Endothelial cell of umbilical vein (primary cell): ENCODE measurements at regions not wholly inside any gene's neighbourhood (a gene's known extent, or its start where the extent isn't known, plus 50 kb on each side); places are given as distances from the start of the nearest gene placed in this dataset.

Experiments used
- BruUV-seq: library from RNA; stranded (reverse); fragments of 400-500 nt; replicated peaks from 2 replicates; lab custom pipeline; 2021; lab: Mats Ljungman, UMichigan
- CTCF ChIA-PET: fragments of 300-600, 350-600 bp; sonication (Branson Sonifier 250); formaldehyde crosslinking; loops from one replicate; lab custom pipeline; 2021; ENCODE audit warnings: antibody characterized with exemption, inconsistent platforms; lab: Charles Lee
- POLR2A ChIA-PET: fragments of 300-600, 350-600 bp; sonication (Branson Sonifier 250); formaldehyde crosslinking; loops from one replicate; lab custom pipeline; 2021; ENCODE audit warnings: antibody characterized with exemption, inconsistent platforms; lab: Charles Lee
- DNase-seq: peaks from one replicate; pipeline ENCODE4 v3.0.0-alpha.2; 2011; ENCODE audit warnings: low read depth, low spot score
- FAIRE-seq: peaks from 2 replicates; lab custom pipeline; 2011; peaks lifted over from hg19 to GRCh38; lab: Jason Lieb, UNC
- H2AFZ ChIP-seq: 2 replicates; pipeline ENCODE4 v1.6.0; 2012; ENCODE audit warnings: low read depth, low read length, control low read depth, inconsistent platforms
- H3K27ac ChIP-seq: 2 replicates; pipeline ENCODE4 v1.5.1; 2011; ENCODE audit warnings: low read depth, mild to moderate bottlenecking, control low read depth, low read length, moderate library complexity; ENCODE audit not compliant: insufficient read depth
- H3K27me3 ChIP-seq, 2 experiments: 2 replicates each; pipeline versions ENCODE4 v1.6.0 to v1.6.1; 2011; ENCODE audit warnings: low read length in 2 of 2, mixed read lengths in 1 of 2; ENCODE audit not compliant: control insufficient read depth in 2 of 2, insufficient read depth in 2 of 2
- H3K36me3 ChIP-seq, 2 experiments: 2 replicates in 1 of 2; 3 replicates in 1 of 2; pipeline ENCODE4 v1.5.1; 2011; ENCODE audit warnings: low read length in 2 of 2, mild to moderate bottlenecking in 1 of 2, moderate library complexity in 1 of 2; ENCODE audit not compliant: control insufficient read depth in 2 of 2, insufficient read depth in 2 of 2; ENCODE audit errors: extremely low read depth in 1 of 2
- H3K4me1 ChIP-seq: 3 replicates; pipeline ENCODE4 v1.5.1; 2011; ENCODE audit warnings: mild to moderate bottlenecking, low read length; ENCODE audit not compliant: control insufficient read depth, insufficient read depth; ENCODE audit errors: extremely low read depth
- H3K4me2 ChIP-seq: 2 replicates; pipeline ENCODE4 v1.6.1; 2011; ENCODE audit warnings: low read length, control low read depth, mixed read lengths; ENCODE audit not compliant: insufficient read depth
- H3K4me3 ChIP-seq, 3 experiments: fragments of 200-600 bp in 1 of 3; sonication (generic), shearing (Covaris generic) in 1 of 3; replicated peaks in 1 of 3; 2 replicates each; pipeline ENCODE4 v1.5.1; 2011 to 2016; ENCODE audit warnings: control low read depth in 3 of 3, low read length in 3 of 3, mild to moderate bottlenecking in 2 of 3, inconsistent platforms in 1 of 3, low read depth in 1 of 3, moderate library complexity in 1 of 3; ENCODE audit not compliant: insufficient read depth in 1 of 3
- H3K79me2 ChIP-seq: 2 replicates; pipeline ENCODE4 v1.6.0; 2012; ENCODE audit warnings: low read length, inconsistent platforms; ENCODE audit not compliant: control insufficient read depth, insufficient read depth
- H3K9ac ChIP-seq: replicated peaks from 2 replicates; pipeline ENCODE3; 2011; ENCODE audit warnings: low read length, control low read depth; ENCODE audit not compliant: insufficient read depth; ENCODE audit errors: extremely low read depth
- H3K9me1 ChIP-seq: replicated peaks from 3 replicates; pipeline ENCODE4 v1.6.0; 2011; ENCODE audit warnings: mild to moderate bottlenecking, low read length; ENCODE audit not compliant: control insufficient read depth, insufficient read depth; ENCODE audit errors: extremely low read depth
- H3K9me3 ChIP-seq: replicated peaks from 2 replicates; pipeline ENCODE4 v1.5.1; 2012; ENCODE audit warnings: low read length, inconsistent platforms; ENCODE audit not compliant: control insufficient read depth, insufficient read depth
- H4K20me1 ChIP-seq: replicated peaks from 2 replicates; pipeline ENCODE3; 2011; ENCODE audit warnings: mild to moderate bottlenecking, low read length; ENCODE audit not compliant: control insufficient read depth, insufficient read depth; ENCODE audit errors: extremely low read depth
- EZH2 ChIP-seq: IDR thresholded peaks from 2 replicates; pipeline ENCODE4 v1.6.1; 2012; ENCODE audit warnings: borderline replicate concordance, low read depth, mild to moderate bottlenecking, moderate library complexity, low read length, inconsistent platforms; ENCODE audit not compliant: severe bottlenecking
- FOS ChIP-seq: IDR thresholded peaks from 2 replicates; pipeline ENCODE4 v1.6.1; 2011; ENCODE audit warnings: mild to moderate bottlenecking, low read length, moderate library complexity, borderline replicate concordance; ENCODE audit not compliant: insufficient read depth
- GATA2 ChIP-seq: IDR thresholded peaks from 2 replicates; pipeline ENCODE4 v1.7.0; 2011; ENCODE audit warnings: low read depth, mild to moderate bottlenecking, moderate library complexity, mixed read lengths, low read length; ENCODE audit not compliant: insufficient read length, insufficient read depth
- JUN ChIP-seq: IDR thresholded peaks from 2 replicates; pipeline ENCODE4 v1.6.1; 2011; ENCODE audit warnings: borderline replicate concordance, low read depth; ENCODE audit not compliant: insufficient read length, insufficient read depth
- MYC ChIP-seq: IDR thresholded peaks from one replicate; pipeline ENCODE4 v1.6.1; 2011; ENCODE audit warnings: mild to moderate bottlenecking, low read depth, low read length
- POLR2A ChIP-seq: IDR thresholded peaks from 2 replicates; pipeline ENCODE4 v1.6.1; 2012; ENCODE audit warnings: low read depth, mild to moderate bottlenecking, control low read depth, low read length
- POLR2AphosphoS5 ChIP-seq: IDR thresholded peaks from 2 replicates; pipeline ENCODE4 v1.6.1; 2012; ENCODE audit warnings: low read depth, mild to moderate bottlenecking, control low read depth, low read length, moderate library complexity; ENCODE audit not compliant: insufficient read depth
- dilution Hi-C: fragments of 300-500 bp; cut with MboI; formaldehyde crosslinking; loops from one replicate; pipeline ENCODE4 v1.15.0; 2019; ENCODE audit warnings: low sequenced_read_pairs; ENCODE audit not compliant: extremely low pct_ligation_motif_present
- intact Hi-C: fragments of 100-400 bp; cut with micrococcal nuclease; formaldehyde crosslinking; loops from one replicate; pipeline ENCODE4 v1.10.0; 2022
- TF ChIP-seq, protein P1 (sequence below), 2 donors: IDR thresholded peaks; 1 replicate in 1 of 2; 2 replicates in 1 of 2; pipeline ENCODE4 v1.5.1; 2011; ENCODE audit warnings: low read length in 2 of 2, mild to moderate bottlenecking in 2 of 2, moderate library complexity in 2 of 2, control low read depth in 1 of 2, inconsistent platforms in 1 of 2, low read depth in 1 of 2; ENCODE audit not compliant: insufficient read depth in 1 of 2; ENCODE audit errors: extremely low read depth in 1 of 2
- TF ChIP-seq, protein P2 (sequence below): IDR thresholded peaks from 2 replicates; pipeline ENCODE4 v1.6.1; 2011; ENCODE audit not compliant: insufficient read depth, insufficient read length

DNA sequence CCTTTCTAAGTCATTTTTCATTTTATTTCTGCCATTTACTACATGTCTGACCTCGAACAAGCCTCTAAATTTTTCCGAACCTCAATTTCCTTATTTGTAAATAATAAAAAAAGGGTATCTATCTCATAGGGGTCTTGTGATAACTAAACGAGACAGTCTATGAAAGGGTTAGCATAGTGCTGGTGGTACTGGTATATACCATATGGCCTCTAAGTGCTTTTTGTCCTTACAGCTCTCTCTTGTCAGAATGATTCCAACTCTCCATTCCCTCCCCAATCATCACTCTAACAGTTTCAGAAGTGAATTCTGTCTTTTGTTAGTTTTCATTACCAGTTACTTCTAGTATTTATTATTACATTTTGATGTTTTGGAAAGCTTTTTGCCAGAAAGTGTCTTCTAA is 85.5 kb upstream of the ACTBL2 start:
- intact Hi-C loops (no loop called here), dilution Hi-C loops (no loop called here)
- FAIRE-seq (no peak), DNase-seq (no peak)
- ChIA-PET POLR2A (no interaction called here), CTCF (no interaction called here)
- Histone ChIP-seq H3K4me1 (no peaks in the 10 kb centered on the region), H3K27me3 (no peaks in the 10 kb centered on the region), H3K9me1 (no peaks in the 10 kb centered on the region), H2AFZ (no peak overlapping the region), H3K79me2 (no peaks in the 10 kb centered on the region), H3K4me2 (no peak overlapping the region), H3K4me3 (no peak overlapping the region), H3K9me3 (no peaks in the 10 kb centered on the region), H3K27ac (no peak overlapping the region), H3K9ac (no peak overlapping the region), H3K36me3 (no peaks in the 10 kb centered on the region), H4K20me1 (no peaks in the 10 kb centered on the region)
- TF ChIP-seq POLR2AphosphoS5 (no peak), GATA2 (no peak), FOS (no peak), EZH2 (no peak), POLR2A (no peak)
- TF ChIP-seq, protein P1, sequence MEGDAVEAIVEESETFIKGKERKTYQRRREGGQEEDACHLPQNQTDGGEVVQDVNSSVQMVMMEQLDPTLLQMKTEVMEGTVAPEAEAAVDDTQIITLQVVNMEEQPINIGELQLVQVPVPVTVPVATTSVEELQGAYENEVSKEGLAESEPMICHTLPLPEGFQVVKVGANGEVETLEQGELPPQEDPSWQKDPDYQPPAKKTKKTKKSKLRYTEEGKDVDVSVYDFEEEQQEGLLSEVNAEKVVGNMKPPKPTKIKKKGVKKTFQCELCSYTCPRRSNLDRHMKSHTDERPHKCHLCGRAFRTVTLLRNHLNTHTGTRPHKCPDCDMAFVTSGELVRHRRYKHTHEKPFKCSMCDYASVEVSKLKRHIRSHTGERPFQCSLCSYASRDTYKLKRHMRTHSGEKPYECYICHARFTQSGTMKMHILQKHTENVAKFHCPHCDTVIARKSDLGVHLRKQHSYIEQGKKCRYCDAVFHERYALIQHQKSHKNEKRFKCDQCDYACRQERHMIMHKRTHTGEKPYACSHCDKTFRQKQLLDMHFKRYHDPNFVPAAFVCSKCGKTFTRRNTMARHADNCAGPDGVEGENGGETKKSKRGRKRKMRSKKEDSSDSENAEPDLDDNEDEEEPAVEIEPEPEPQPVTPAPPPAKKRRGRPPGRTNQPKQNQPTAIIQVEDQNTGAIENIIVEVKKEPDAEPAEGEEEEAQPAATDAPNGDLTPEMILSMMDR (IDR thresholded peaks at IDR 0.05; ENCODE audit: extremely low read depth in 1 of 2, insufficient read depth in 1 of 2, low read depth in 1 of 2, low read length in 2 of 2): no peak
- BruUV-seq: no TSS peak

DNA sequence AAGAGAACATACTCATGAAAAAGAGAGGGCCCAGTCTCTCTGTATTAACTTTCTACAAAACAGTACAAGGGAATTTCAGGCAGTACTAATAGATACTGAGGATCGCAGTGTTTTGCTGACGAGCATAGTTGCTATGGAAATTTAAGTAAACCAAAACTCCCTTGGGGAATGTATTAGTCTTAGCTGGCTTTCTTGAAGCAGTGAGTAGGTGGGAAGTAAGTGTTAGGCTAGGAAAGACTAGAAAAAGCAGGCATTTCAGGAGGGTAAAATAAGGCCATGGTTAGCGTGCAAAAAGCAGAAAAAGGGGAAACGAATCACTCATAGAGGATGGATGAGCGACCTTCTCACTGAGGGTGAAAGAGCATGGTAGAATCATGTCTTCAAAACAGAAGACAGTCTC is 84.3 kb upstream of the ACTBL2 start:
- H3K4me2 ChIP-seq: no peak overlapping the region

More for the DNA sequence above, 84.3 kb upstream of the ACTBL2 start:
- intact Hi-C loops (no loop called here), dilution Hi-C loops (no loop called here)
- Histone ChIP-seq H3K9ac (no peak overlapping the region), H3K36me3 (no peaks in the 10 kb centered on the region), H3K9me1 (no peaks in the 10 kb centered on the region), H2AFZ (no peak overlapping the region), H3K27ac (no peak overlapping the region), H3K4me3 (no peak overlapping the region), H3K4me1 (no peaks in the 10 kb centered on the region), H3K9me3 (no peaks in the 10 kb centered on the region), H3K27me3 (no peaks in the 10 kb centered on the region), H4K20me1 (no peaks in the 10 kb centered on the region), H3K79me2 (no peaks in the 10 kb centered on the region)
- POLR2A ChIA-PET: no interaction called here
- FAIRE-seq (no peak), DNase-seq (no peak)
- CTCF ChIA-PET: no interaction called here
- TF ChIP-seq GATA2 (no peak), FOS (no peak), EZH2 (no peak), MYC (no peak), POLR2A (no peak), JUN (no peak), POLR2AphosphoS5 (no peak)
- TF ChIP-seq, protein P1 (IDR thresholded peaks at IDR 0.05; ENCODE audit: extremely low read depth in 1 of 2, insufficient read depth in 1 of 2, low read depth in 1 of 2, low read length in 2 of 2): no peak
- TF ChIP-seq, protein P2, sequence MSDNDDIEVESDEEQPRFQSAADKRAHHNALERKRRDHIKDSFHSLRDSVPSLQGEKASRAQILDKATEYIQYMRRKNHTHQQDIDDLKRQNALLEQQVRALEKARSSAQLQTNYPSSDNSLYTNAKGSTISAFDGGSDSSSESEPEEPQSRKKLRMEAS: no peak
- no TSS peak for BruUV-seq
